Eye (tissue), 1 donor: ENCODE measurements at regions not wholly inside any gene's neighbourhood (a gene's known extent, or its start where the extent isn't known, plus 50 kb on each side); places are given as distances from the start of the nearest gene placed in this dataset.

ENCODE experiments used
- DNase-seq: peaks from one replicate; pipeline ENCODE4 v3.0.0-alpha.2; 2015

GRCh38 chr13:61734683-61735082, 319.0 kb upstream of the PCDH20 start:
- DNase-seq: no peak

GRCh38 chr13:61728471-61728870, 312.8 kb upstream of the PCDH20 start:
- DNase-seq: peak; percentile 30

GRCh38 chr13:61727767-61728166, 312.1 kb upstream of the PCDH20 start:
- DNase-seq: no peak

GRCh38 chr13:61725806-61726205, 310.2 kb upstream of the PCDH20 start:
- DNase-seq: no peak

GRCh38 chr13:61722119-61722518, 306.5 kb upstream of the PCDH20 start:
- no peak for DNase-seq

GRCh38 chr13:61712621-61713020, 297.0 kb upstream of the PCDH20 start:
- DNase-seq: no peak

GRCh38 chr13:61709258-61709657, 293.6 kb upstream of the PCDH20 start:
- no peak for DNase-seq

GRCh38 chr13:61706899-61707298, 291.2 kb upstream of the PCDH20 start:
- no peak for DNase-seq

- no peak for DNase-seq
Measured at GRCh38 chr13:61700620-61701019, 285.0 kb upstream of the PCDH20 start.

GRCh38 chr13:61700181-61700580, 284.5 kb upstream of the PCDH20 start:
- no peak for DNase-seq

GRCh38 chr13:61696676-61697075, 281.0 kb upstream of the PCDH20 start:
- no peak for DNase-seq

- no peak for DNase-seq
Measured at GRCh38 chr13:61695147-61695546, 279.5 kb upstream of the PCDH20 start.

GRCh38 chr13:61692691-61693090, 277.0 kb upstream of the PCDH20 start:
- DNase-seq: no peak

GRCh38 chr13:61685682-61686012, 270.0 kb upstream of the PCDH20 start:
- DNase-seq: no peak

GRCh38 chr13:61684976-61685681, 269.5 kb upstream of the PCDH20 start:
- DNase-seq: no peak

- no peak for DNase-seq
Measured at GRCh38 chr13:61672756-61673155, 257.1 kb upstream of the PCDH20 start.

GRCh38 chr13:61670384-61671161, 254.9 kb upstream of the PCDH20 start:
- no peak for DNase-seq

- no peak for DNase-seq
Measured at GRCh38 chr13:61664801-61665705, 249.4 kb upstream of the PCDH20 start.

GRCh38 chr13:61654481-61654880, 238.8 kb upstream of the PCDH20 start:
- DNase-seq: peak; percentile 8

GRCh38 chr13:61648547-61648946, 232.9 kb upstream of the PCDH20 start:
- no peak for DNase-seq

- no peak for DNase-seq
Measured at GRCh38 chr13:61612192-61612591, 196.5 kb upstream of the PCDH20 start.

GRCh38 chr13:61608138-61608537, 192.5 kb upstream of the PCDH20 start:
- no peak for DNase-seq

- DNase-seq: peak; percentile 7
Measured at GRCh38 chr13:61600360-61601033, 184.8 kb upstream of the PCDH20 start.
